ENCODE measurements at regions not wholly inside any gene's neighbourhood (a gene's known extent, or its start where the extent isn't known, plus 50 kb on each side); places are given as distances from the start of the nearest gene placed in this dataset.

- TF ChIP-seq CTCF (conservative IDR thresholded peaks at IDR 0.05; ENCODE audit: low read length) (no peak), EZH2phosphoT487 (IDR thresholded peaks at IDR 0.05; ENCODE audit: borderline replicate concordance) (no peak)
- no peak overlapping the region for H2AFZ ChIP-seq (ENCODE audit: low read length)
- no peak overlapping the region for H3K4me3 ChIP-seq (ENCODE audit: low read length, poor library complexity, severe bottlenecking)
- no peaks in the 10 kb centered on the region for H3F3A ChIP-seq (ENCODE audit: low read depth)
- no peak overlapping the region for H3K4me2 ChIP-seq (ENCODE audit: low read depth, low read length, poor library complexity, severe bottlenecking)
- no peaks in the 10 kb centered on the region for H3K79me2 ChIP-seq (ENCODE audit: insufficient read depth, low read length)
- H3K36me3 ChIP-seq (ENCODE audit: insufficient read depth, low read length), result no peaks in the 10 kb centered on the region
- H3K9me3 ChIP-seq (ENCODE audit: insufficient read depth, low read depth, low read length), result no peaks in the 10 kb centered on the region
- H3K4me1 ChIP-seq (ENCODE audit: insufficient read depth, low read length, poor library complexity, severe bottlenecking), result peaks cover 5% of the 10 kb centered on the region
- H4K20me1 ChIP-seq (ENCODE audit: insufficient read depth, low read length, poor library complexity, severe bottlenecking), result no peaks in the 10 kb centered on the region
- no peaks in the 10 kb centered on the region for H3K27me3 ChIP-seq (ENCODE audit: insufficient read depth, low read length, poor library complexity, severe bottlenecking)
- no peak overlapping the region for H3K9ac ChIP-seq (ENCODE audit: low read depth, low read length, poor library complexity, severe bottlenecking)
- no peaks in the 10 kb centered on the region for H3K9me2 ChIP-seq (replicated peaks; ENCODE audit: low read depth, low read length)
These were observed 245.9 kb downstream of the HS3ST1 start for GRCh38 chr4:11182586-11183355.

GRCh38 chr4:11182031-11182430 lies 246.7 kb downstream of the HS3ST1 start:
- Histone ChIP-seq H3K36me3 (ENCODE audit: insufficient read depth, low read length) (no peaks in the 10 kb centered on the region), H3K9me2 (replicated peaks; ENCODE audit: low read depth, low read length) (no peaks in the 10 kb centered on the region), H3K9ac (ENCODE audit: low read depth, low read length, poor library complexity, severe bottlenecking) (no peak overlapping the region), H3K27me3 (ENCODE audit: insufficient read depth, low read length, poor library complexity, severe bottlenecking) (no peaks in the 10 kb centered on the region), H3K9me3 (ENCODE audit: insufficient read depth, low read depth, low read length) (no peaks in the 10 kb centered on the region), H2AFZ (ENCODE audit: low read length) (no peak overlapping the region), H3K4me2 (ENCODE audit: low read depth, low read length, poor library complexity, severe bottlenecking) (no peak overlapping the region), H3K79me2 (ENCODE audit: insufficient read depth, low read length) (no peaks in the 10 kb centered on the region), H3F3A (ENCODE audit: low read depth) (no peaks in the 10 kb centered on the region), H4K20me1 (ENCODE audit: insufficient read depth, low read length, poor library complexity, severe bottlenecking) (no peaks in the 10 kb centered on the region), H3K4me1 (ENCODE audit: insufficient read depth, low read length, poor library complexity, severe bottlenecking) (peaks cover 3% of the 10 kb centered on the region), H3K4me3 (ENCODE audit: low read length, poor library complexity, severe bottlenecking) (no peak overlapping the region)
- TF ChIP-seq EZH2phosphoT487 (IDR thresholded peaks at IDR 0.05; ENCODE audit: borderline replicate concordance) (no peak), CTCF (conservative IDR thresholded peaks at IDR 0.05; ENCODE audit: low read length) (no peak)

- TF ChIP-seq CTCF (conservative IDR thresholded peaks at IDR 0.05; ENCODE audit: low read length) (no peak), EZH2phosphoT487 (IDR thresholded peaks at IDR 0.05; ENCODE audit: borderline replicate concordance) (no peak)
- Histone ChIP-seq H3K9me2 (replicated peaks; ENCODE audit: low read depth, low read length) (no peaks in the 10 kb centered on the region), H3K9ac (ENCODE audit: low read depth, low read length, poor library complexity, severe bottlenecking) (no peak overlapping the region), H3K9me3 (ENCODE audit: insufficient read depth, low read depth, low read length) (no peaks in the 10 kb centered on the region), H3K4me3 (ENCODE audit: low read length, poor library complexity, severe bottlenecking) (no peak overlapping the region), H3K4me2 (ENCODE audit: low read depth, low read length, poor library complexity, severe bottlenecking) (no peak overlapping the region), H3K4me1 (ENCODE audit: insufficient read depth, low read length, poor library complexity, severe bottlenecking) (peaks cover 3% of the 10 kb centered on the region), H3K27me3 (ENCODE audit: insufficient read depth, low read length, poor library complexity, severe bottlenecking) (no peaks in the 10 kb centered on the region), H3F3A (ENCODE audit: low read depth) (no peaks in the 10 kb centered on the region), H3K36me3 (ENCODE audit: insufficient read depth, low read length) (no peaks in the 10 kb centered on the region), H3K79me2 (ENCODE audit: insufficient read depth, low read length) (no peaks in the 10 kb centered on the region), H2AFZ (ENCODE audit: low read length) (no peak overlapping the region), H4K20me1 (ENCODE audit: insufficient read depth, low read length, poor library complexity, severe bottlenecking) (no peaks in the 10 kb centered on the region)
These were observed 248.9 kb downstream of the HS3ST1 start for GRCh38 chr4:11179796-11180195.

Data from Loucy (cell line).